H9 (cell line): ENCODE measurements at regions not wholly inside any gene's neighbourhood (a gene's known extent, or its start where the extent isn't known, plus 50 kb on each side); places are given as distances from the start of the nearest gene placed in this dataset.

ENCODE experiments used
- DNase-seq: peaks from one replicate; pipeline ENCODE4 v3.0.0-alpha.2; 2017
- H2AFZ ChIP-seq: one replicate; pipeline ENCODE4 v1.6.1; 2013; ENCODE audit warnings: mild to moderate bottlenecking, low read length, control low read depth, moderate library complexity
- H2AK5ac ChIP-seq: 2 replicates; pipeline ENCODE4 v1.6.1; 2013; ENCODE audit warnings: low read length, control low read depth, mixed read lengths; ENCODE audit not compliant: insufficient read length
- H2BK120ac ChIP-seq: one replicate; pipeline ENCODE4 v1.6.1; 2013; ENCODE audit warnings: low read depth, mild to moderate bottlenecking, low read length, control low read depth, inconsistent platforms; ENCODE audit not compliant: poor library complexity, severe bottlenecking
- H2BK12ac ChIP-seq: 2 replicates; pipeline ENCODE4 v1.6.1; 2013; ENCODE audit warnings: low read length, control low read depth, mixed read lengths, low read depth; ENCODE audit not compliant: insufficient read length
- H2BK15ac ChIP-seq: 2 replicates; pipeline ENCODE4 v1.6.1; 2013; ENCODE audit warnings: low read depth, low read length, control low read depth
- H2BK20ac ChIP-seq: one replicate; pipeline ENCODE4 v1.6.1; 2013; ENCODE audit warnings: low read depth, mild to moderate bottlenecking, low read length, control low read depth, inconsistent platforms; ENCODE audit not compliant: poor library complexity, severe bottlenecking
- H2BK5ac ChIP-seq: 2 replicates; pipeline ENCODE4 v1.6.1; 2013; ENCODE audit warnings: low read length, control low read depth, mixed read lengths; ENCODE audit not compliant: insufficient read length
- H3K14ac ChIP-seq: 2 replicates; pipeline ENCODE4 v1.6.1; 2013; ENCODE audit warnings: low read length, control low read depth; ENCODE audit not compliant: insufficient read depth
- H3K18ac ChIP-seq: 2 replicates; pipeline ENCODE4 v1.6.1; 2013; ENCODE audit warnings: low read depth, mild to moderate bottlenecking, mixed read lengths, low read length, control low read depth; ENCODE audit not compliant: insufficient read length
- H3K23ac ChIP-seq: 2 replicates; pipeline ENCODE4 v1.6.1; 2013; ENCODE audit warnings: low read length, control low read depth, mixed read lengths, low read depth; ENCODE audit not compliant: insufficient read length
- H3K23me2 ChIP-seq: 2 replicates; pipeline ENCODE4 v1.6.1; 2013; ENCODE audit warnings: low read depth, mild to moderate bottlenecking, mixed read lengths, low read length, control low read depth; ENCODE audit not compliant: insufficient read length, poor library complexity, severe bottlenecking
- H3K27ac ChIP-seq: 2 replicates; pipeline ENCODE4 v1.5.1; 2013; ENCODE audit warnings: low read length, control low read depth, mixed read lengths, low read depth; ENCODE audit not compliant: insufficient read length
- H3K27me3 ChIP-seq: 2 replicates; pipeline ENCODE4 v1.6.1; 2013; ENCODE audit warnings: low read length, control low read depth, inconsistent platforms; ENCODE audit not compliant: insufficient read depth
- H3K4ac ChIP-seq: 2 replicates; pipeline ENCODE4 v1.6.1; 2013; ENCODE audit warnings: low read depth, mild to moderate bottlenecking, control low read depth, inconsistent platforms, low read length, moderate library complexity
- H3K4me1 ChIP-seq: 2 replicates; pipeline ENCODE4 v1.6.1; 2013; ENCODE audit warnings: low read length, control low read depth, inconsistent platforms; ENCODE audit not compliant: insufficient read depth
- H3K4me2 ChIP-seq: 2 replicates; pipeline ENCODE4 v1.6.1; 2013; ENCODE audit warnings: low read length, control low read depth, mixed read lengths; ENCODE audit not compliant: insufficient read length, insufficient read depth
- H3K56ac ChIP-seq: 2 replicates; pipeline ENCODE4 v1.6.1; 2013; ENCODE audit warnings: low read depth, mild to moderate bottlenecking, mixed read lengths, low read length, control low read depth; ENCODE audit not compliant: insufficient read length
- H3K79me1 ChIP-seq: 2 replicates; pipeline ENCODE4 v1.6.1; 2013; ENCODE audit warnings: low read depth, mild to moderate bottlenecking, moderate library complexity, low read length, control low read depth, inconsistent platforms; ENCODE audit not compliant: insufficient read depth, poor library complexity, severe bottlenecking
- H3K79me2 ChIP-seq: 2 replicates; pipeline ENCODE4 v1.6.1; 2013; ENCODE audit warnings: low read length, control low read depth, inconsistent platforms; ENCODE audit not compliant: insufficient read depth
- H3K9ac ChIP-seq: 2 replicates; pipeline ENCODE4 v1.6.1; 2013; ENCODE audit warnings: low read length, control low read depth, mixed read lengths; ENCODE audit not compliant: insufficient read length; ENCODE audit errors: extremely low read depth
- H3K9me3 ChIP-seq: one replicate; pipeline ENCODE4 v1.6.1; 2013; ENCODE audit warnings: low read depth, low read length, inconsistent platforms; ENCODE audit not compliant: control insufficient read depth
- H3T11ph ChIP-seq: one replicate; pipeline ENCODE4 v1.6.1; 2013; ENCODE audit warnings: mild to moderate bottlenecking, low read length, control low read depth, inconsistent platforms
- H4K20me1 ChIP-seq: one replicate; pipeline ENCODE4 v1.6.1; 2013; ENCODE audit not compliant: control insufficient read depth, insufficient read length, insufficient read depth
- H4K5ac ChIP-seq: 2 replicates; pipeline ENCODE4 v1.6.1; 2013; ENCODE audit warnings: low read depth, mild to moderate bottlenecking, mixed read lengths, low read length, control low read depth; ENCODE audit not compliant: insufficient read length
- H4K8ac ChIP-seq: replicated peaks from 2 replicates; pipeline ENCODE4 v1.6.1; 2013; ENCODE audit warnings: low read length, control low read depth, mixed read lengths, low read depth; ENCODE audit not compliant: insufficient read length
- H4K91ac ChIP-seq: 2 replicates; pipeline ENCODE4 v1.6.1; 2013; ENCODE audit warnings: low read depth, mild to moderate bottlenecking, moderate library complexity, mixed read lengths, low read length, control low read depth; ENCODE audit not compliant: insufficient read length
- H3K27ac Mint-ChIP-seq, 3 experiments: 2 replicates in 2 of 3; 3 replicates in 1 of 3; pipeline ENCODE4 v1.8.0; 2020 to 2021; ENCODE audit warnings: mixed read lengths in 3 of 3, mild to moderate bottlenecking in 1 of 3, moderate library complexity in 1 of 3
- H3K27me3 Mint-ChIP-seq: 2 replicates; pipeline ENCODE4 v1.8.0; 2021; ENCODE audit warnings: low read depth, mild to moderate bottlenecking, moderate library complexity, mixed read lengths
- H3K36me3 Mint-ChIP-seq, 3 experiments: 2 replicates in 2 of 3; 3 replicates in 1 of 3; pipeline ENCODE4 v1.8.0; 2020 to 2021; ENCODE audit warnings: low read depth in 3 of 3, mixed read lengths in 3 of 3; ENCODE audit not compliant: insufficient read depth in 1 of 3
- H3K4me1 Mint-ChIP-seq, 2 experiments: 2 replicates each; pipeline ENCODE4 v1.8.0; 2020; ENCODE audit warnings: mixed read lengths in 2 of 2
- H3K4me3 Mint-ChIP-seq, 2 experiments: 2 replicates in 1 of 2; 3 replicates in 1 of 2; pipeline ENCODE4 v1.8.0; 2020 to 2021; ENCODE audit warnings: mild to moderate bottlenecking in 2 of 2, mixed read lengths in 2 of 2, moderate library complexity in 1 of 2
- H3K9me3 Mint-ChIP-seq, 2 experiments: 2 replicates in 1 of 2; 3 replicates in 1 of 2; pipeline ENCODE4 v1.8.0; 2020; ENCODE audit warnings: mild to moderate bottlenecking in 2 of 2, mixed read lengths in 2 of 2, moderate library complexity in 1 of 2
- CTCF ChIP-seq: fragments of 200-600 bp; sonication (generic); conservative IDR thresholded peaks from 3 replicates; pipeline ENCODE4 v1.8.0; 2021; ENCODE audit warnings: antibody characterized with exemption, mild to moderate bottlenecking
- WGBS: extraction: QIAGEN DNeasy Blood & Tissue Kit; methylation state at CpG from one replicate; pipeline ENCODE4 v1.1.7; 2013; ENCODE audit warnings: missing lambda C conversion rate, low lambda C conversion rate, mixed read lengths; ENCODE audit not compliant: insufficient read length; ENCODE audit errors: extremely low coverage; 5-methylcytosine and 5-hydroxymethylcytosine counted together

GRCh38 chr5:174972291-174972690, 247.9 kb downstream of the MSX2 start:
- H3K79me1 ChIP-seq = no peaks in the 10 kb centered on the region
- Mint-ChIP-seq H3K4me1 (peaks cover 5 to 10% of the 10 kb centered on the region in 2 experiments; a peak in 3 of 4 replicates), H3K36me3 (peaks cover 0 to under 1% (median 0%) of the 10 kb centered on the region in 3 experiments; a peak in 1 of 7 replicates), H3K27me3 (peaks cover 2% of the 10 kb centered on the region), H3K27ac (no peak overlapping the region), H3K9me3 (peaks cover 0 to 5% of the 10 kb centered on the region in 2 experiments; a peak in 4 of 5 replicates), H3K4me3 (no peak overlapping the region)
- no peak overlapping the region for H2AFZ ChIP-seq
- no peak for DNase-seq
- H3K79me2 ChIP-seq = no peaks in the 10 kb centered on the region
- H4K5ac ChIP-seq = no peak overlapping the region
- H3K56ac ChIP-seq = no peak overlapping the region
- H2AK5ac ChIP-seq = no peak overlapping the region
- no peak overlapping the region for H2BK12ac ChIP-seq
- H3T11ph ChIP-seq = no peak overlapping the region
- no peak overlapping the region for H3K4ac ChIP-seq
- no peak overlapping the region for H3K14ac ChIP-seq
- H3K4me2 ChIP-seq = no peak overlapping the region
- TF ChIP-seq CTCF = no peak
- H3K4me1 ChIP-seq = no peaks in the 10 kb centered on the region; the same call in 1 of the 2 replicates
- H2BK120ac ChIP-seq = no peak overlapping the region
- H3K18ac ChIP-seq = no peak overlapping the region
- no peak overlapping the region for H4K91ac ChIP-seq
- no peaks in the 10 kb centered on the region for H3K9me3 ChIP-seq
- no peaks in the 10 kb centered on the region for H3K23me2 ChIP-seq
- H4K8ac ChIP-seq = no peak overlapping the region
- H2BK5ac ChIP-seq = no peak overlapping the region
- H3K27me3 ChIP-seq = no peaks in the 10 kb centered on the region
- no peak overlapping the region for H2BK15ac ChIP-seq
- no peak overlapping the region for H3K9ac ChIP-seq
- H3K23ac ChIP-seq = no peak overlapping the region
- H2BK20ac ChIP-seq = no peak overlapping the region
- H4K20me1 ChIP-seq = no peaks in the 10 kb centered on the region
- WGBS = no CpG with 5 or more reads among the region's 2 CpGs
- H3K27ac ChIP-seq = no peak overlapping the region
